ENCODE measurements at regions not wholly inside any gene's neighbourhood (a gene's known extent, or its start where the extent isn't known, plus 50 kb on each side); places are given as distances from the start of the nearest gene placed in this dataset.

DNA sequence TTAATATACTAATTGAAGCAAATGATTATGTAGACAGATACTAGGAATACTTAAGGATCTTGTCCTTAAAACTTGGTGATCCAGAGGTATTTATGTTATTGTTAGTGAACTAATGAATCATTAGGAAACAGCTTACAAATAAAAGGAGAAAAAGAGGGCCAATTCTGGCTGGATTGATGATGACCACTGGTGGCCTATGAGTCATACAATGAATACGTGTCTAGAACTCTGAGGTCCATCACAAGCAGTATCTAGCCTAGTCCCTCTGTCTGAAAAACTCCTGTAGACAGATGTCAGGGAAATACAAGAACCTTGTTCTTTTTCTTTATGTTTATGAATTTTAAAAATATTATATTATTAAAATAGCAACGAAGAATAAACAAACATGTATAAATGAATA, 51.7 kb upstream of the RTL1 start:
- DNase-seq = no peak

GRCh38 chr14:100962494-100962893, 59.0 kb upstream of the RTL1 start:
- no peak for DNase-seq

- DNase-seq = no peak
Observed at GRCh38 chr14:100965296-100965695, 61.8 kb upstream of the RTL1 start.

GRCh38 chr14:100967178-100967577, 63.7 kb upstream of the RTL1 start:
- no peak for DNase-seq

DNA sequence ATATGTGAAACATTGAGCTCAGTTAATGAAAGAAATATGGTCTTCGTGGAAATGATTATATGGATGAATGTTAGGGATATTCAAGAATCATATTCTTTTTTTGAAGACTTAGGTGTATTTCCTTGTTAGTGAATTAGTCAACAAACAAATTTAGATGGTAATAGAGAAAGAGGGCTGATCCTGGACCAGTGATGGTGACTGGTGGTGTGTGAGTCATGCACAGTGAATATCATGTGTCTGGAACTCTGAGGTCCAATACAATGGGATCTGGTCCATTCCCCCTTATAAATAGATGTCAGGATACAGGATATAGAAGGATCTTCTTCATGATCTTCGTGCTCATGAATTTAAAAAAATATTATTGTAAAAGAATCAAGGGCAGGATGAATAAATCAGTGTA, 64.4 kb upstream of the RTL1 start:
- no peak for DNase-seq

GRCh38 chr14:100972118-100972897, 68.8 kb upstream of the RTL1 start:
- no peak for DNase-seq

GRCh38 chr14:100975671-100976070, 72.1 kb upstream of the RTL1 start:
- no peak for DNase-seq

GRCh38 chr14:100979079-100979478, 75.6 kb upstream of the RTL1 start:
- DNase-seq = no peak

DNA sequence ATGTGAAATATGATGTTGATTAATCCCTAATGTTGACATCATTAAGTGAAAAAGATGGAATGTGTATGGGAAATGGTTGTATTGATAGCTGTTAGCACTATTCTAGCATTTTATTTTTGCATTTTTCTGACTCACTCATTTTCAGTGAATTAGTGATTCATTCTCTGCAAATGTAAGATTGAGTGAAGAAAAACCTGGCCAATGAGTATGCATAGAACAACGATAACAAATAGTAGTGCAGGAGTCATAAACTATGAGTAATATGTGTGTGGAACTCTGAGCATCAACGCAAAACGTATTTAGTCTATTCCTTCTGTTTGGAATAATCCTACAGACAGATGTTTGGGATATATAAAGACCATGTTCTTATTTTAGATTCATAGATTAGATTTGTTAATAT, 76.3 kb upstream of the RTL1 start:
- DNase-seq = no peak

DNA sequence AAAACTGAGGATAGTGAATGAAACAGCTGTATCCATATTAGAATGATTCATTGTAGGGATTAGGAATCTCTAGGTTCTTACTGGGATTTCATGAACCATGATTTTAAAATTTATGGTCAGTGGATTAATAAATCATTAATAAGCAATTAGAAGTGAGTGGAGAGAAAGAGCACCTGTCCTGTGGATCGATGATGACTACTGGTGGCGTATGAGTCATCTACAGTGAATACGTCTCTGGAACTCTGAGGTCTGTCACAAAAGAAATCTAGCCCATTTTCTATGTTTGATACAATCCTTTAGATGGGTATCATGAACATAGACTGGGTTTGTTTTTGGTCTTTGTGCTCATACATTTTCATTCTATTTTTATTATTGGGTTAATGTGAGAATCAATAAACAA, 77.3 kb upstream of the RTL1 start:
- no peak for DNase-seq

DNA sequence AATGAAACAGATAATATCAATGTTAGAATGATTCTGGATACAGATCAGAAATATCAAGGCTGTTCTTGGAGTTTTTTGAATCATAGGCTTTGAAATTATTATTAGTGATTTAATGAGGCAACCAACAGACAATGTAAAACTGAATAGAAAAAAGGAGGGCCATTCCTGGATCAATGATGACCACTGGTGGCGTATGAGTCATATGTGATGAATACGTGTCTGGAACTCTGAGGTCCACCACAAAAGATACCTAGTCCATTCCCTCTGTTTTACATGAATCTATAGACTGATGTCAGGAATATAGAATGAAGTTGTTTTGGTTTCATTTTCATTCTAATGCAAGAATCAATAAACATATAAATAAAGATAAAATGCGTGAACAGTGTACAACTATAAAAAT, 78.3 kb upstream of the RTL1 start:
- DNase-seq = no peak

DNA sequence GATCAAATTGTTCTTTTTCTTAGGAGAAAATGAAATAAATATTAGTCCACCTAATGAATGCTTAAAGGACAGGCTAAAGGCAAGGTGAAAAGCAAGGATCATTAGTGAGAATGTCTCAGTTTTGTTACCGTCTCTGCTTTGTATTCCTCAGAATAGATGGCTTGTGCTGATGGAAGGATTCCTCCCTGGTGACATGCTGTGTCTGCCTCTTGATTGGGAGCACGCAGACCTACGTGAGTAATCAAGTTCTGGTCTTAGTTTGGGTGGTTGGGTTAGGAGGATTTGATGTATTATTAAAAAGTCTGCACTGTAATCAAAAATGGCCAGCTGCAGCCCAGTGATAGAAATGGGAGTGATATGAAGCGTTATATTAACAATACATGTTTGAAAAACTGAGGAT, 78.8 kb upstream of the RTL1 start:
- no peak for DNase-seq

DNA sequence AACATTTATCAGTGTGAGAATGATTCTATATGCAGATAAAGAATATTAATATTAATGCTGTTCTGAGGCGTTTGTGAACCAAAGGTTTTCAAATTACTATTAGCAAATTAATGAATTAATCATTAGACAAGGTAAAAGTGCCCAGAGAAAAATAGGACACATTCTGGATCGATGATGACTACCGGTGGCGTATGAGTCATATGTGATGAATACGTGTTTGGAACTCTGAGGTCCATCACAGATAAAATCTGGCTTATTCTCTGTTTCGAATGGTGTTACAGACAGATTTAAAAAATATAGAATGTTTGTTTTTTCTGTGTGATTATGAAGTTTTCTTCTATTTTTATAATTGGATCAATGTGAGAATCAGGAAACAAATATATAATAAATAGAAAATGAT, 79.2 kb upstream of the RTL1 start:
- DNase-seq = no peak

GRCh38 chr14:100983710-100984109, 80.2 kb upstream of the RTL1 start:
- no peak for DNase-seq

GRCh38 chr14:100988011-100988410, 84.5 kb upstream of the RTL1 start:
- DNase-seq = no peak

DNA sequence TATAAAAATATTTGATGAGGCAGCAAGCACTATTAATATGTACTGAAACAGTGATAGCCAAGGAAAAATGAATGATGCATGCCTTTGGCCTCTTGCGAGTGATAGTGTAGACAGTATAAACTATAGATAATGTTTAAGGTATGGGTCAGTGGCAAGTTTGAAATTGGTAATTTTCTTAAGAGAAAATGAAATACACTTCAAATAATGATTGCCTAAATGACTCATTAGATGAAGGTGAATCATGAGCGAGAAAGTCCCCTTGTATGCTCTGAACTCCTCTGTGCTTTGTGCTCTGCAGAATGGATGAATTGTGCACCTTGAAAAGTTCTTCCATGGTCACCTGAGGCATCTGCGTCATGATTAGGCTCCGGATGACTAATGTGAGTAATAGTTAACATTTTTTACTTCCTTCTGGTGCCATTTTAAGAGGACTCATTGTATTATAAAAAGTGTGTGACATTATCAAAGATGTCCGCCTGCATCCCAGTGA, 84.9 kb upstream of the RTL1 start:
- DNase-seq = no peak

GRCh38 chr14:100988956-100989355, 85.4 kb upstream of the RTL1 start:
- no peak for DNase-seq

DNA sequence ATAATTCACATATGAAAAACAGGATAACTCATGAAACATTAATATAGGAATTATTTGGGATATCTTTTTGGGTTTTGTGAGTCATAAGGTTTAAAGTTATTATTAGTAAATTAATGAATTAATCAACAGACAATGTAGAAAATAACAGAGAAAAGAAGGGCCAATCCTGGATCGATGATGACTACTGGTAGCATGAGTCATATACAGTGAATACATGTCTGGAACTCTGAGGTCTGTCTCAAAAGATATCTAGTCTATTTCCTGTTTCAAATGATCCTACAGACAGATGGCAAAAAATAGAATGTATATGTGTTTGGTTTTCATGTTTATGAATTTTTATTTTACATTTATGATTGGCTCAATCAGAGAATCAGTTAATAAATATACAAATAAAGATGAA, 86.4 kb upstream of the RTL1 start:
- no peak for DNase-seq

GRCh38 chr14:100994082-100994481, 90.6 kb upstream of the RTL1 start:
- no peak for DNase-seq

GRCh38 chr14:100994756-100995330, 91.3 kb upstream of the RTL1 start:
- DNase-seq = no peak

GRCh38 chr14:101000711-101001250, 97.3 kb upstream of the RTL1 start:
- DNase-seq = no peak

- no peak for DNase-seq
Observed at GRCh38 chr14:101001311-101002069, 98.0 kb upstream of the RTL1 start.

GRCh38 chr14:101002738-101003137, 99.2 kb upstream of the RTL1 start:
- DNase-seq = no peak

DNA sequence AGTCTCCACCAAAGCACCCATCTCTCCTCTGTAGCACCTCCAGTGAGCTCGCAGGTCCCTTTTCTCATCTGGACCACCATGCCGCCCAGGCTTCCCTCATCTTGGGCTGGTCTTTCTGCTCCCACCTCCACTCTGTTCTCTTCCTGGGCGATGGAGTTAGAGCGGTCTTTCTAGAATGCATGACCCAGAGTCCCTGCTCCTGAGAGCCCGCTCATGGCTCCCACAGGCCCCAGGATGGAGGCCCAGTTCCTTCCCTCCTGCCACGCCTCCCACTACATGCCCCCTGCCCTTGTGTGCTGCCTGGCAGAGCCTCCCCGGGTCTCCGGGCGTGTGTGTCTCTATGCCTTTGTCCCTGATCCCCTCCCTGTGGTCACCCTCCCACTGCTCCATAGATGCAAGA, 100.7 kb upstream of the RTL1 start:
- no peak for DNase-seq

Data from NCI-H2171 (cell line).